HFF-Myc (cell line): ENCODE measurements at regions not wholly inside any gene's neighbourhood (a gene's known extent, or its start where the extent isn't known, plus 50 kb on each side); places are given as distances from the start of the nearest gene placed in this dataset.

ENCODE experiments used
- DNase-seq: peaks from one replicate; pipeline ENCODE4 v3.0.0-alpha.2; 2011; ENCODE audit warnings: low read depth; ENCODE audit errors: extremely low read depth
- H3K4me3 ChIP-seq: replicated peaks from 2 replicates; pipeline ENCODE4 v1.5.1; 2011; ENCODE audit warnings: low read depth, mild to moderate bottlenecking, control low read depth, low read length
- TF ChIP-seq, protein P1 (sequence below): IDR thresholded peaks from 2 replicates; pipeline ENCODE4 v1.5.1; 2012; ENCODE audit warnings: mild to moderate bottlenecking, low read depth, low read length, control low read depth; ENCODE audit errors: missing control alignments

DNA sequence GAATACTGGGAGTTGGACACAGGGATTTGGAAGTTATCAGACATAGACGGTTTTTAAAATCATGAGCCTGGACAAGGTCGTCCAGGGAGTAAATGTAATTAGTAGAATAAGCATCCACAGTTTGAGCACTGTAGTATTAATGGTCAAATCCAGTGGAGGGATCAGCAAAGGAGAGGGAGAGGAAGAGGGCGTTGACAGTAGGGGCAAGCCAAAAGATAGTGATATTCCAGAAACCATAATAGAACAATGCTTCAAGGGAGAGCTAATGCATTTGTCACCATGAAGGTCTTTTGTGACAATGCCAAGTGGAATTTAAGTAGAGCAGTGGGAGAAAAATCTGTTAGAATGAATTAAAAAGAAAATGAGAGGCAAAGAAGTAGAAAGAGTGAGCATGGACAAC lies 68.9 kb upstream of the SLC5A12 start:
- H3K4me3 ChIP-seq, result no peak overlapping the region
- TF ChIP-seq, protein P1, sequence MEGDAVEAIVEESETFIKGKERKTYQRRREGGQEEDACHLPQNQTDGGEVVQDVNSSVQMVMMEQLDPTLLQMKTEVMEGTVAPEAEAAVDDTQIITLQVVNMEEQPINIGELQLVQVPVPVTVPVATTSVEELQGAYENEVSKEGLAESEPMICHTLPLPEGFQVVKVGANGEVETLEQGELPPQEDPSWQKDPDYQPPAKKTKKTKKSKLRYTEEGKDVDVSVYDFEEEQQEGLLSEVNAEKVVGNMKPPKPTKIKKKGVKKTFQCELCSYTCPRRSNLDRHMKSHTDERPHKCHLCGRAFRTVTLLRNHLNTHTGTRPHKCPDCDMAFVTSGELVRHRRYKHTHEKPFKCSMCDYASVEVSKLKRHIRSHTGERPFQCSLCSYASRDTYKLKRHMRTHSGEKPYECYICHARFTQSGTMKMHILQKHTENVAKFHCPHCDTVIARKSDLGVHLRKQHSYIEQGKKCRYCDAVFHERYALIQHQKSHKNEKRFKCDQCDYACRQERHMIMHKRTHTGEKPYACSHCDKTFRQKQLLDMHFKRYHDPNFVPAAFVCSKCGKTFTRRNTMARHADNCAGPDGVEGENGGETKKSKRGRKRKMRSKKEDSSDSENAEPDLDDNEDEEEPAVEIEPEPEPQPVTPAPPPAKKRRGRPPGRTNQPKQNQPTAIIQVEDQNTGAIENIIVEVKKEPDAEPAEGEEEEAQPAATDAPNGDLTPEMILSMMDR, result no peak
- DNase-seq, result no peak

DNA sequence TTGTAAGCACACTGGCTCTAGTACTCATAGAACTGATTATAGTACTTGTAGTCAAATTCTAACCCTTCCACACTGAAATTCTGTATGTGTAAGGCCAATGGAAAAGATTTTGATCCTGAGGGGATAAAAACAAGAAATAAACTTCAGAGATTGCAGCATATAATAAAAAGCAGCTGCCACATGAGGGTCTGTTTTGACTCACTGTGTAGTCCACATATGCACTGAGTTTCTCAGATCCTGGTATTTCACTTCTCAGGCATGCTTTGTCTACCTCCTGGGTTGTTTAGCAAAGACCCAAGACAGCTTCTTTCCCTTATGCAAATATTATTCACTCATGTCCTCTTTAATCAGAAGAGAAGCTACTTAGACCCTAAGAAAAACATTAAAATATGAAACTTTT lies 71.1 kb upstream of the SLC5A12 start:
- TF ChIP-seq, protein P1, result no peak
- no peak for DNase-seq
- H3K4me3 ChIP-seq, result no peak overlapping the region

DNA sequence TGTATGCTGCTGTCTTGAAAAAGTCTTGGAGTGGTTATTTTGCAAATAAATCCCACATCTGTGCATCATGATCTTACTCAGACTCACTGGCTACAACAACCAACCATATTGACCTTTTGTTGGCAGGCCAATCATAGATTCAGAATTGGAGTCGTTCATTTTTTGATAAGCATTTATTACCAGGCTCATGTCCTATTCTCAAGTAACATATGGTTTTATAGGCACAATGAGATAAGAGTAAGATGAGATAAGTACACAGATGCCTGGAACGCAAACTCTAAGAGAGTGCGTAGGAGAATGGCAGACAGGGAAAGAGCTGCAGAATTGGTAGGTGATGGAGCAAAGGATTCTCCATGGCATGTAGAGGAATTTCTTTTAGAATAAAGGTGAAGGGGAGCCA lies 71.6 kb upstream of the SLC5A12 start:
- TF ChIP-seq, protein P1, result no peak
- no peak for DNase-seq
- no peak overlapping the region for H3K4me3 ChIP-seq

DNA sequence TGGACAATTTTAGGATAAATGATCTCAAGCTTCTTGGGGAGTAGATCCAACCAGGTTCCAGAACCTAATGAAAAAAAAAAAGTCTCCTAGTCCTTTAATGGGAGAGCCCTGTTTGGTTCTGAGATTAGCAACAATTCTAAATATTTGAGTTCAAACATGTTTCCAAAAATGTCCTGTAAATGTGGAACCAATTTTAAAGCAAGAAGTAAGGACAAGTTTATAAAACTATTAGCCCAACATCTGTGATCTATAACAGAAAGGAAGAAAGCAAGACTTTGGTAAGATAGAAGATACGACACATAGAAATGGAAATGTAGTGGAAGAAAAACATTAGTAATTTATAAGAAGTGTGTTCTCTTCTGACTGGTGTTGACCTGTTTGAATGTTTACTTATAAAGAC lies 79.7 kb upstream of the SLC5A12 start:
- H3K4me3 ChIP-seq, result no peak overlapping the region
- DNase-seq, result peak; percentile 30

DNA sequence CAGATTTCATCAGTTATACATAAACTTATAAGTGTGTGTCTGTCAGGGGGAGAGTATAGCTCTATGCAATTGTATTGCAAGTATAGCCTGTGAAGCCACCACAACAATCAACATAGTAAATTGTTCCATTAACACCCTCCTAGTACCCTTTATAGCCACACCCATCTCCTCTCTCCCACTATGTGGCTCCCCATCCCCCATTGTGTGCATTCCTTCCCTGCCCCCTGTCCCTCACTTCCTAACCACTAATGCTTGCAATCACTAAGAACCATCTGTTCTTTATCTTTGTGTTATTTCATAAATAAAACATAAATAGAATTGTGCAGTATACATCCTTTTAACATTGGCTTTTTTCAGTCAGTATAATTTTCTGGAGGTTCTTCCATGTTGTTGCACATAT lies 83.1 kb upstream of the SLC5A12 start:
- DNase-seq, result no peak
- no peak overlapping the region for H3K4me3 ChIP-seq
- TF ChIP-seq, protein P1, result no peak

More for the DNA sequence above, 79.7 kb upstream of the SLC5A12 start:
- TF ChIP-seq, protein P1, result no peak

DNA sequence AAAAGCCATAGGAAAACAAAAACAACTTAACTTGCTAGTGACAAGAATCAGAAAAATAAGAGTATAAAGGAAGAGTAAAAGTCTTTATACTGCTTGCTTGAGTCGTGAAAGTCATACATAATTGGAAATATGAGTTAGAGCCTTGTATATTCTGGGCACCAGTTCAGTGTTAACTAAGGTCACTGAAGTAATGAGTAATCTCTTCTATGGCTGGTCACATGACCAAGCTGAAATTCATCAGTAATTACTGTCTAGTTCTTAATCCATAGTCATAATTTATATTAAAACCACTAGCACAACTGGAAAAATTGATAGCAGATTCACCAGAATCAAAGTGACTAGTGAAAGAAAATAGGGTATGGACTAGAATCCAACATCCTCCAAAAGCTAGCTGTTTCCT lies 84.4 kb upstream of the SLC5A12 start:
- TF ChIP-seq, protein P1, result no peak
- peak; percentile 22 for DNase-seq
- no peak overlapping the region for H3K4me3 ChIP-seq

DNA sequence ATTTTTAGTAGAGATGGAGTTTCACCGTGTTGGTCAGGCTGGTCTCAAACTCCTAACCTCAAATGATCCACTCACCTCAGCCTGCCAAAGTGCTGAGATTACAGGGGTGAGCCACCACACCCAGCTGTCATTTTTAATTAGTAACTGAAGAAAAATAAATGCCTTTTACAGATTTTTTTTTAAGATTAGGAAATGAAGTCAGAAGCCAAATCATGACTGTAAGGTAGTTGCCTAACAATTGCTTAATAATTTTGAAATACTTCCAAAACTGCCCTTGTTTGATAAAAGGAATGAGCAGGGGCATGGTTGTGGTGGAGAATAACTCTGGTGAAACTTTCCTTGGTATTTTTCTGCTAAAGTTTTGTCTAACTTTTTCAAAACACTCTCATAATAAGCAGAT lies 98.9 kb upstream of the SLC5A12 start:
- TF ChIP-seq, protein P1, result no peak
- no peak overlapping the region for H3K4me3 ChIP-seq

More for the DNA sequence above, 98.9 kb upstream of the SLC5A12 start:
- DNase-seq, result no peak
